ENCODE measurements at regions not wholly inside any gene's neighbourhood (a gene's known extent, or its start where the extent isn't known, plus 50 kb on each side); places are given as distances from the start of the nearest gene placed in this dataset.

GRCh38 chr9:90420211-90420610 lies 222.4 kb downstream of the DIRAS2 start:
- no peak for DNase-seq (ENCODE audit: low spot score)

GRCh38 chr9:90420768-90421513 lies 221.7 kb downstream of the DIRAS2 start:
- DNase-seq (ENCODE audit: low spot score), result no peak

DNA sequence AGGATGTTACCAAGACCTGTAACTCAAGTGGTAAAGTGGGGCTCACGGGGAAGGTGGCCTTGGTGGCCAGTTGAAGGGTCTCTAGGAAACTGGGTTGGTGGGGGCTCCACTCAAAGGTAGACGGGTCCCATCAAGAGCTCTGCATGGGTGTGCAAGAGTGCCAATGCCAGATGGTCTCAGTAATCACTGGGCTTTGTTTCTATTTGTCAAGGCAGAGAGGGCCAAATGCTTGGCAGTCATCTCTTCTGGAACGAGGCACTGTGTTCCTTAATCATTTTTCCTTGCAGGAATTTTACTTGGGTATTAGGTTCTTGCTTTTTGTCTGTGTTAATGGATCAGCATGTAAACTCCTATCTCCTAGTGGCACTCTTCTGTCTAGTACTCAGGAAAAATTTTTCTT lies 220.8 kb downstream of the DIRAS2 start:
- DNase-seq (ENCODE audit: low spot score), result no peak

- DNase-seq (ENCODE audit: low spot score), result no peak
These were observed 218.9 kb downstream of the DIRAS2 start for GRCh38 chr9:90423661-90424193.

DNA sequence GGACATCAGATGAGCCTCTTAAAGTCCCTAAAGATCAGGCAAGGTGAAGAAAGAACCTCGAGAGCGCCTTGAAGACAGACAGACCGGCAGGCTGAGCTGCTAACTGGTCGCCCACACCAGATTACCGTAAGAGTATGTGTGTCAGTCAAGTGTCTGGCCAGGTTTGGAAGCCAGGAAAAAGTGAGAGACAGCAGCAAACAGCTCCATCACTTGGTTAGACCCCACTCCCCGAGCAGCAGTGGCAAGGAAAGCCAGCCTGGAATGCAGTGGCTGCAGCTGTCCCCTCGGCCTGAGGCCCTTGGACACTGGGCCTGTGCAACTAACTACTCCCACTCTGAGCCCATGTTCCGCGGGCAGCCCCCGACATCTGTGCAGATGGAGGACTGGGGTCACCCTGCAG lies 214.1 kb downstream of the DIRAS2 start:
- DNase-seq (ENCODE audit: low spot score), result no peak

DNA sequence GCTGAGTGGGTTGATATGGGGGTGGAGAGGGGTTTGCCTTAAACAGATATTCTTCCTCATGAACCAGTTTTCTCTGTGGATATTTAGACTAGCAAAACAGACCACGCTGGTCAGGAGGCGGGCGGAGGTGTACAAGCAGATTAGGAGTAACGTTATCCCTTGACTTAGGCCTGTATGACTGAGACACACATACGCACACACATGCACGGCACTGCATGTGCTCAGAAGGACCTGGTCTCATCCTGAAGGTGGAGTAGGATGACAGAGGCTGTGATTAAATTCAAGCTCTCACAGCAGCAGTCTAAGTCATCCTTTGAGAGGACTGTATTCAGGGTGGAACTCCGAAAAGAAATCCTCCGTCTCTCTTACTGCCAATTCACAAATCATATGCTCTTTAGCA lies 209.7 kb downstream of the DIRAS2 start:
- DNase-seq (ENCODE audit: low spot score), result no peak

DNA sequence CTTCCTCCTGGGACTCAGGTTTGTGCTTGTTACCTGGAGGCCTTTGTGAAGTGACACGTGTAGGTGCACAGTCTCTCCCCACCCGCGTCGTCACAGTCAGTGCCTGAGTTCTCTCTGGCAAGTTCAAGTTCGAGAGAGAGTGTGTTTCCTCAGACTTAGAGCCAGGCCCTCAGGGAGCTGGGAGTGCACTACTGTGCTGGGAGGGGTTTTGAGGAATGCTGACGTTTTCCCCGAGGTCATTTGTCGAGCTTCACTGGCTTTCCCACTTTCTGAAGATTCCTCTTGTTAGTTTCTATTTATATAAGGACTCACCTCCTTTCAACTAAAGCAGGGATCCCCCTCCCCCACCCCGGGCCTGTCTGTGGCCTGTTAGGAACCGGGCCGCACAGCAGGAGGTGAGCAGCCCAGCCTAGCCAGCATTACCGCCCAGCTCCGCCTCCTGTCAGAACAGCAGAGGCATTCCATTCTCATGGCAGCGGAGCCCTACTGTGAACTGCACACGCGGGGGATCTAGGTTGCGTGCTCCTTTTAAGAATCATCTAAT lies 209.2 kb downstream of the DIRAS2 start:
- DNase-seq (ENCODE audit: low spot score), result no peak

DNA sequence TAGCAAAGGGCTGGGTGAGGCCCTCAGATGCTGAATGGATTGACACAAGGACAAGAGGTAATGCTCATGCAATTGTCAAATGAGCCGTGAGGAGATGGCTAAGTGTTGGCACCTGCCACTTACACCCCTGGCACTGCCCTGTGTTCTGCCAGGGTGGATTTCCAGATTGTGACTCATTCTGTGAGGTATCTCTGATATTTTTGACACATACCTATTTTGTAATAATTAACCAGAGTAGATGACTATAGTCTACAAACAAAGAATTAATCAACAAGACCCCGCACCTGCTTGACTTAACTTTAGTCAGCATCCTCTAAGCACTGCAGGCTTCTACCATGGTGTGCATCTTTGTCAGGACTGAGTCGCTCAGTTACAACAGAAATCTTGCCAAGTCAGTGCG lies 200.8 kb downstream of the DIRAS2 start:
- DNase-seq (ENCODE audit: low spot score), result no peak

DNA sequence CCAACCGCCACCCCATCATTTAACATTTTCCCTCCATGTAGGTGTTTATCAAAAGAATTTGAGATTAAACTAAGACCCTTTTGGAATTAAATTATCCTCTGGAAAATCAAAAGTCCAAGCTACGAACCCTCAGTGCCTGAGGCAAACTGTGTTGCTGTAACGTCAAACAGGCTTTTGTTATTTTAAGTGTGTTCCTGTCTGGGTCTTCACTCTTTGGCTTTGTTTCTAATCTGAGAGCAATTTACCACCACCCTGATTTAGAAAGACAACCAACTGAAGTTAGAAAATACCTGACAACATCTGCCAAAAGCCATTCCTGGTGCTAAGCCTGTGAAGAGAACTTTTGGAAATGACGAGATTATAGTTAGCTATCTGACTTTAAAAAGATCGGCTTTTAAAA lies 199.9 kb downstream of the DIRAS2 start:
- no peak for DNase-seq (ENCODE audit: low spot score)

GRCh38 chr9:90444609-90445204 lies 197.9 kb downstream of the DIRAS2 start:
- no peak for DNase-seq (ENCODE audit: low spot score)

DNA sequence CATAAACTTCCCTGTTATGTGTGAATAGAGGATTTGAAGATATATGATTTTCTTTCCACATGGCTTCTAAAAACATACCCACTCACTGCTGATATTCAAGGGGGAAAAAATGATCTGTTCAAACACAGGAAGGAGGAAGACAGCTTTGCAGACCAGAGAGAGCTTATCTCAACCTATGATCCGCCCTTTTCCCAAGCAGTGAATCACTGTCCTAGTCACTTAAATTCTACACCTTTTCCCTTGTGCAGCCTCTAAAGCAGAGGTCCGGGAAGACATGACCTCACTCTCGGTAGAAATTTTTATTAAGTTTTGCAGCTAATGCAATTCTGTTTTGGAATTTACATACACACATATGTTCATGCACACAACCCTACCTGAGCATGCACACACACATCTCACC lies 197.2 kb downstream of the DIRAS2 start:
- no peak for DNase-seq (ENCODE audit: low spot score)

DNA sequence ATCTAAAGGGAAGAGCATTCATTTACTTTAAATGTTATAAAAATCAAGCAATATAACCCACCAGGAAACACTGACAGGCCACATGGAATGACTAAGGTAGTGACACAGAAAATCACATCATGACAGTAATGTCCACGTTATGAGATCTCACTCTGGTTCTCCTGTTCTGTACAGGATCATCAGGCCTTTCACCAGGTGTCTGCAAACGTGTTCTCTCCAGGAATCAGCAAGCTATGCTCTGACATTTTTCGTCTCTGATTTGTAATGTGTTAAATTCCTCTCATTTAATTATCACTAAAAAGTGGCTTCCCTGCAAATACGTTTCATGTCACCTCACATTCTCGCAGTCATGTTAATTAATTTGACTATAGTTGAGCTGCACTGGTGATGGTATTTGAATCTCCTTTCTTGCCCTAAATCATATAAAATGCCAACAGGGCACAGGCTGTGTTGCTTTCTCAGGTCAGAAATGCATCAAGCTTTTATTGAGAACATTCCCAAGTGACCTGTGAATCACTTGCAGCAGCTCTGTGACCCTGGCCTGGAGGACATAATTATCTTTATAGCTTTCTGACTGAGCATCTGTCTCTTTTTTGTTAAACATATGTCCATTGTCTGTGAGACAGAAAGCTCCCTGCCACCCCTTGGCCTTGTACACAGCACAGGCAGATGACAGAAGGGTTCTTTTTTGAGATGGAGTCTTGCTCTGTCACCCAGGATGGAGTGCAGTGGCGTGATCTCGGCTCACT lies 196.2 kb downstream of the DIRAS2 start:
- DNase-seq (ENCODE audit: low spot score), result no peak

GRCh38 chr9:90447773-90448172 lies 194.9 kb downstream of the DIRAS2 start:
- no peak for DNase-seq (ENCODE audit: low spot score)

DNA sequence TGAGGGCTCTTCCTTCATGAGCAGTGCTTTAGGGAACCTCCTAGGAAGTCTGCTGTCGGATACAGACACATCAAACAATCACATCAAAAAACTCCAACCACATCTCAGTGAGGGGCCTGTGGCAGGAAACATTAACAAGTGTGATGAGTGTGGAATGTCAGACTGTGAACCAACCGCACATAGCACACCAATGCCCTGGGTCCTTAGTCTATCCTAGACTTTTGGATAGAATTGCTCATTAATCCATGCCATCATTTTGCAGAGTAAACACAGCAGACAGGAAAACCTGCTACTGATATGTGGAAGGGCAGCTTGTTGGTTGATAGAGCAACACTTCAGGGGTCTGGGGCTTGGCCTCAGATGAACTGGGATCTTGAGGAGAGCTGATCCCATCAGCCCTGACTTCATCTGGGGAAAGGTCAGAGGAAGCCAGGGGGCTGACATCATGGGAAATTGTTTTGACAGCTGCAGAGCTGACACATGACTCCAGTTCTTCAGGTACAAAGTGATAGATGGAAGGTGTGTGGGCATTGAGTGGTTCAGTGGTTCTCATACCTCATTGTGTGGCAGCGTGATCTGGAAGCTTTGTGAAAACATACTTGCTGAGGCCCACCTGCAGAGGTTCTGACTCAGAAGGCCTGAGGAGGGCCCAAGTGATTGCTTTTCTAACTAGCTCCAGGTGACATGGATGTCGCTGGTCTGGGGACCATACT lies 193.3 kb downstream of the DIRAS2 start:
- DNase-seq (ENCODE audit: low spot score), result no peak

GRCh38 chr9:90451804-90452203 lies 190.8 kb downstream of the DIRAS2 start:
- DNase-seq (ENCODE audit: low spot score), result no peak

- no peak for DNase-seq (ENCODE audit: low spot score)
These were observed 187.3 kb downstream of the DIRAS2 start for GRCh38 chr9:90455316-90455715.

DNA sequence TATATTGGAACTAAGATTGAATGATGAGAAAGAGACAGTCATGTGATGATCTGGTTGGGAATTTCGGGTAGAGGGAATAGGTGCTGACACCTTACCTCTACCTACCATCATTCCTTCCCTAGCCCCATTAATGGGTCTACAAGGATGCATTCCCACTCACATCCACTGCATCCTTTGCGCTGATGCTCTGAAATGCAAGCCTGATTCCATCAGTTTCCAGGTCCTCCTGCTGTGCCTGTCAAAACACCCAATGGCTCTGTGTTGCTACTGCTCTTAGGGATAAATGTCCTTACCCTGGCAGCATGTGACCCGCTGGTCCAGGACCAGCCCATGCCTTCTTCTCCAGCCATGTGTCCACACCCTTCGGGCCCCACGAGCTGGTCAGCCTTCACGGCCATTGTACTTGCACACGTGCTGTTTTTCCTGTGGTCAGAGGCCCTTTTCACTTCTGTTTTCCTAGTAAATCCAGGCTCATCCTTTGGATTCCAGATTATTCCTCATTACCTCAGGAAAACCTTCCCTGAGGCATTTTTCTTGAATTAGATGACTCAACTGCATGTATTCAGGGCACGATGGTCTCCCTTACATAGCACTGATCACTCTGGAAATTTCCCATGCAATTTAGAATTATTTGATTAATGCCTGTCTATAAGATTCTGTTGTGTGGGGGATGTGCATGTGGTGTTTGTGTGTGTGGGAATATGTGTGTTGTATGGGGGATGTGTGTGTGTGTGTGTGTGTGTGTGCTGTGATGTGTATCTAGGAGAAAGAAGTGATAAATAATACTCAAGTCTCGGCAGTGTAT lies 185.0 kb downstream of the DIRAS2 start:
- no peak for DNase-seq (ENCODE audit: low spot score)

GRCh38 chr9:90458485-90458884 lies 184.1 kb downstream of the DIRAS2 start:
- DNase-seq (ENCODE audit: low spot score), result no peak

DNA sequence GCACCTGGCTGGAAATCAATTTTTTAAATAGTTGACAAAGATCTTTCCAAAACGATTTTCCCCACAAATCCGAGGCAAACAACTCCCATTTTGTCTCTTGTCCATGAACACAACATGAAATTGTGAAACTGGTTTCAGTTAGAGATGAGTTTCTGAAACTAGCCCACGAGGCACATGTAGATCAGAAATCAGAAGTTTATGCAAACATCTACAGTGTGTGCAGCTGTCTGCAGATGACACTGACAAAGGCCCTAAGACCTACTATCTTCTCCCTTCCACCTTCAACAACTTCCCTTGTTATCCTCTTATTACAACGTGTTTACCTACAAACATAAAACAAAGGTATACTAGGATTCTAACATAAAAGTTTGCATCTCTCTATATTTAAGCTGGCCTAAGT lies 183.3 kb downstream of the DIRAS2 start:
- no peak for DNase-seq (ENCODE audit: low spot score)

DNA sequence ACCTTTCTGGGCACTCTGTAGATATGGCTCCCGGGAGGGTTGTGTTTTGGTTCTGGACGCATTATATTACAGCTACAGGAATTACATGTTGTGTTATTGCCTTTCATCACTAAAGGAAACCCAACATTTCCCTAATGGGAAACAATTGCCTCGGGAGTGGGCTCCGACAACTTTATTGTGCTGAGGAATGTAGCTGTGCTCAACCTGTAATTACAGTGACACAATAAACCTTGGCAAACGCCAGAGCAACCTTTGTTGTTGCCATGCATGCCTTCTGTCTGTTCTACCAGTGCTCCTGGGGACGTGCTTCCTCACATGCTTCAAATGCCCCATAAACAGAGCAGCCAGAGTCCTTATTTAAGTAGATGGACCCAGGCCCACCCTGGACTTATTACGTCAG lies 182.4 kb downstream of the DIRAS2 start:
- no peak for DNase-seq (ENCODE audit: low spot score)

DNA sequence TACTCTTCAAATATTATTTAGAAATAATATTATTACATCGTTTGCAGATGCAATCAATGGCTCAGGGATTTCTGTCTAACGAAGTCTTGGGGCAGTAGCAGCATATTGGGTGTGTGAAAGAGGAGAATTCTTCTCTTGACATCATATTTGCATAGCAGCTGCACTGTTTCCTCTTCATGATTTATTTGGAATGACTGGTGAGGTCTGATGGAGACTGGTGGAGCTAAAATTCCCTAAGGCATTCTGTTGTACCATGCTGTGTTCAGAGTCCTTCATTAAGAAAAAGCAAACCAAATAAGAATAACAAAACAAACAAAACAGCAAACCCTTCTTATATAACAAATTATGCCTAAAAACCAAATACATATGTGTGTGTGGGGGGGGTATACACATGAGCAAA lies 177.6 kb downstream of the DIRAS2 start:
- no peak for DNase-seq (ENCODE audit: low spot score)

All from hematopoietic multipotent progenitor cell treated with erythropoietin and hydrocortisone succinate and interleukin-3 and kit ligand, for 15 days (in vitro differentiated cells).